Epidermal melanocyte (primary cell): ENCODE measurements at regions not wholly inside any gene's neighbourhood (a gene's known extent, or its start where the extent isn't known, plus 50 kb on each side); places are given as distances from the start of the nearest gene placed in this dataset.
A peak's percentile ranks its signal among the peaks of the same experiment; 100 is the strongest.
"Not testable (repeated sequence)": the region's sequence is repeated elsewhere in the genome, so short reads cannot be mapped to it uniquely, and the experiment has no call there.

Experiments
- DNase-seq: peaks from one replicate; pipeline ENCODE4 v3.0.0; 2011; ENCODE audit warnings: low spot score; ENCODE audit not compliant: insufficient read length

GRCh38 chr2:4965556-4966320 lies 726.4 kb upstream of the SOX11 start:
- DNase-seq = no peak

GRCh38 chr2:4967206-4967605 lies 725.0 kb upstream of the SOX11 start:
- no peak for DNase-seq

- DNase-seq = no peak
Measured at GRCh38 chr2:4972472-4972871, 719.7 kb upstream of the SOX11 start.

GRCh38 chr2:4973354-4973753 lies 718.8 kb upstream of the SOX11 start:
- DNase-seq = no peak

GRCh38 chr2:4973973-4974372 lies 718.2 kb upstream of the SOX11 start:
- DNase-seq = no peak

- no peak for DNase-seq
Measured at GRCh38 chr2:4976407-4976806, 715.8 kb upstream of the SOX11 start.

GRCh38 chr2:4979111-4979510 lies 713.1 kb upstream of the SOX11 start:
- no peak for DNase-seq

GRCh38 chr2:4980995-4981394 lies 711.2 kb upstream of the SOX11 start:
- no peak for DNase-seq

GRCh38 chr2:4981802-4982409 lies 710.3 kb upstream of the SOX11 start:
- DNase-seq = no peak

- DNase-seq = not testable (repeated sequence)
Measured at GRCh38 chr2:4988444-4988843, 703.7 kb upstream of the SOX11 start.

- DNase-seq = no peak
Measured at GRCh38 chr2:4992226-4992625, 700.0 kb upstream of the SOX11 start.

- DNase-seq = no peak
Measured at GRCh38 chr2:4995466-4995865, 696.7 kb upstream of the SOX11 start.

GRCh38 chr2:5007596-5007995 lies 684.6 kb upstream of the SOX11 start:
- DNase-seq = peak; percentile 49

GRCh38 chr2:5019324-5019723 lies 672.9 kb upstream of the SOX11 start:
- DNase-seq = no peak

- DNase-seq = no peak
Measured at GRCh38 chr2:5020116-5020875, 671.9 kb upstream of the SOX11 start.

- no peak for DNase-seq
Measured at GRCh38 chr2:5021136-5021535, 671.0 kb upstream of the SOX11 start.

GRCh38 chr2:5022061-5022460 lies 670.1 kb upstream of the SOX11 start:
- DNase-seq = no peak

- not testable (repeated sequence) for DNase-seq
Measured at GRCh38 chr2:5022708-5023635, 669.2 kb upstream of the SOX11 start.

GRCh38 chr2:5026571-5027234 lies 665.5 kb upstream of the SOX11 start:
- DNase-seq = no peak

- no peak for DNase-seq
Measured at GRCh38 chr2:5035057-5035488, 657.1 kb upstream of the SOX11 start.

GRCh38 chr2:5036256-5036655 lies 655.9 kb upstream of the SOX11 start:
- no peak for DNase-seq
